ENCODE measurements at regions not wholly inside any gene's neighbourhood (a gene's known extent, or its start where the extent isn't known, plus 50 kb on each side); places are given as distances from the start of the nearest gene placed in this dataset.

DNA sequence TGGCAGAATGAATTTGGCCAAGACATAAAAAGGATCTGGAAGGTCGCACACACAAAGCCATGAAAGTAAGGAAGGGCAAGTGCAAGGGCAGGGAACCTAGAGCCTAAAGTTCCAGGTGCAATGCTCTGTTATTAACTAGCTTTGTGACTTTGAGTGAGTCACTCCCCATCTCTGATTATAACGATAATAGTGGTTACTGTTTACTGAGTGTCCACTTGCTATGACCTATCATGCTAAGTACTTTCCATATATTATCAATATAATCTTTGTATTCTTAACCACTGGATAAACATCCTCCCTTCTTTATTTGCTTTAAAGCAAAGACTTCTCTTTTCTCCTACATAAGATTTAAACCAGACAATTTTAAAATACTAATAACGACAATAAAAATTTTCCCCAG lies 504.6 kb upstream of the BRINP1 start:
- no peak for TF ChIP-seq CTCF (IDR thresholded peaks at IDR 0.05; ENCODE audit: low read length)
- TF ChIP-seq EZH2 (IDR thresholded peaks at IDR 0.05; ENCODE audit: borderline replicate concordance, low read length) = no peak

Data from OCI-LY1 (cell line).